ENCODE measurements at regions not wholly inside any gene's neighbourhood (a gene's known extent, or its start where the extent isn't known, plus 50 kb on each side); places are given as distances from the start of the nearest gene placed in this dataset.
"Not testable (repeated sequence)": the region's sequence is repeated elsewhere in the genome, so short reads cannot be mapped to it uniquely, and the experiment has no call there.

DNA sequence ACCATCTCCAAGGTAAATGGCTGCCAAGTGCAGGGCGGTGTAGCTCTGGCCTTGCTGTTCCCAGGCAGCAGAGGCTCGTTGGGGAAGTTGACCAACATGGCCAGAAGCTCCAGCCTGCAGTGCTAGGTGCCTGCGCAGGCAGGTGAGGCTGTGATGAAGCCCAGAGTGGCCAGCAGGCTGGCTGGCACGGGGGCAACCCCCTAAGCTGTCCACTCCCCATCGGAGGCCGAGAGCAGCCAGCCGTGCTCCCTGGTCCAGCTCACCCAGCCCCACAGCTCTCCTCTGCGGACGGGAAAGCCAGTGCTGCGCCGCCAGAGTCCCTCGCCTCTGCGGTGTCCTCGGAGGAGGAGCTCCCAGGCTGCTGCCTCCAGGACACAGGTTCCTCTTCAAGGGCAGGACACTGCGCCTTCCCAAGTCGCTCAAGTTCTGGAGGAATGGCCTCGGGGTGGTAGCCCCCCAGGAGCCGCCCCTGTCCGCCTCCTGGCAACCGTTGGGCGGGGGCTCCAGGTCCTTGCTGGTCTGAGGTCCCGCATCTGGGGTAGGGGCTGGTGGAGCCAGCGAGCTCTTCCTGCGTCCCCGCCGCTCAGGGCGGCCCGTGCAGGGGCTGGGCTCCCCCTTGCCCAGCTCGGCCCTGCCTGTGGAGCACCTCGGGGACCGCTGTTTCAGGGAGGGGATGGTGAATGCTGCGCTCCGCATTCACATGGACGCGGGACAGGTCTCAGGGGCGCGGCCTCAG lies 1438.1 kb upstream of the TPTE start:
- DNase-seq (ENCODE audit: low read depth, low spot score); H3K4me1 ChIP-seq (ENCODE audit: control insufficient read depth in 1 of 2, insufficient read depth in 2 of 2, low read length in 2 of 2); POLR2A ChIA-PET; H3K4me2 ChIP-seq (ENCODE audit: low read length); H3K9me3 ChIP-seq (ENCODE audit: control insufficient read depth in 1 of 2, insufficient read depth in 1 of 2, low read depth in 1 of 2, low read length in 2 of 2); H3K9ac ChIP-seq (ENCODE audit: low read length); RAD21 ChIA-PET (ENCODE audit: low non-redundant PET in 1 of 2, low total read pairs in 2 of 2, uncharacterized antibody in 2 of 2, unreplicated experiment in 2 of 2); H3K79me2 ChIP-seq (ENCODE audit: insufficient read depth, low read length); H3K27me3 ChIP-seq (ENCODE audit: insufficient read depth, low read length); CTCF ChIA-PET; H3K36me3 ChIP-seq (ENCODE audit: control insufficient read depth in 1 of 2, insufficient read depth in 2 of 2, low read length in 2 of 2); H3K4me3 ChIP-seq (replicated peaks in 1 of 2; ENCODE audit: low read depth in 1 of 2, low read length in 2 of 2); H3K27ac ChIP-seq (ENCODE audit: low read depth, low read length); BruUV-seq (replicated peaks); H4K20me1 ChIP-seq (ENCODE audit: insufficient read depth); ATAC-seq; H3K9me2 ChIP-seq (ENCODE audit: insufficient read depth); intact Hi-C loops (cut with micrococcal nuclease); H2AFZ ChIP-seq (ENCODE audit: low read depth, low read length, poor library complexity, severe bottlenecking): not testable (repeated sequence)

DNA sequence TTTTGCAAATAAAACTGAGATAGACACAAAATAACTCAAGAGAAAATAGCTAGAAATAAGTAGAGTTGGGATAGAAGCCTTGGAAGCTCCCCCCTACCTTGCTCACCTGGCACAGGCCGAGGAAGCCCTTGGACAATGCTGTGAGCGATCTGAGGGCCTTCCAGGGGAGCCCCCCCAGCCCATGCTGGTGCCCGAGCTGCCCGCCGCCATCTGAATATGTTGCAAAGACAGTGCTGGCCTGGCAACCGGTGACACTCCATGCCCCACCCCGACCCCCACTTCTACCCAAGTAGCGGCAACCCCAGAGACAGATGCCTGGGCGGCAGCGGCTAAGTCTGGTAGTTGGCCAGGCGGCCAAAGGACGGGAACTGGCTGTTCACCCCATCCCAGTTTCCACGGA lies 1435.1 kb upstream of the TPTE start:
- H2AFZ ChIP-seq (ENCODE audit: low read depth, low read length, poor library complexity, severe bottlenecking); ATAC-seq; H3K4me3 ChIP-seq (replicated peaks in 1 of 2; ENCODE audit: low read depth in 1 of 2, low read length in 2 of 2); H3K9ac ChIP-seq (ENCODE audit: low read length); H3K9me2 ChIP-seq (ENCODE audit: insufficient read depth); H3K4me1 ChIP-seq (ENCODE audit: control insufficient read depth in 1 of 2, insufficient read depth in 2 of 2, low read length in 2 of 2); H3K4me2 ChIP-seq (ENCODE audit: low read length); RAD21 ChIA-PET (ENCODE audit: low non-redundant PET in 1 of 2, low total read pairs in 2 of 2, uncharacterized antibody in 2 of 2, unreplicated experiment in 2 of 2); H3K27ac ChIP-seq (ENCODE audit: low read depth, low read length); intact Hi-C loops (cut with micrococcal nuclease); BruUV-seq (replicated peaks); H3K9me3 ChIP-seq (ENCODE audit: control insufficient read depth in 1 of 2, insufficient read depth in 1 of 2, low read depth in 1 of 2, low read length in 2 of 2); DNase-seq (ENCODE audit: low read depth, low spot score); H3K36me3 ChIP-seq (ENCODE audit: control insufficient read depth in 1 of 2, insufficient read depth in 2 of 2, low read length in 2 of 2); H4K20me1 ChIP-seq (ENCODE audit: insufficient read depth); CTCF ChIA-PET; H3K27me3 ChIP-seq (ENCODE audit: insufficient read depth, low read length); POLR2A ChIA-PET; H3K79me2 ChIP-seq (ENCODE audit: insufficient read depth, low read length): not testable (repeated sequence)

DNA sequence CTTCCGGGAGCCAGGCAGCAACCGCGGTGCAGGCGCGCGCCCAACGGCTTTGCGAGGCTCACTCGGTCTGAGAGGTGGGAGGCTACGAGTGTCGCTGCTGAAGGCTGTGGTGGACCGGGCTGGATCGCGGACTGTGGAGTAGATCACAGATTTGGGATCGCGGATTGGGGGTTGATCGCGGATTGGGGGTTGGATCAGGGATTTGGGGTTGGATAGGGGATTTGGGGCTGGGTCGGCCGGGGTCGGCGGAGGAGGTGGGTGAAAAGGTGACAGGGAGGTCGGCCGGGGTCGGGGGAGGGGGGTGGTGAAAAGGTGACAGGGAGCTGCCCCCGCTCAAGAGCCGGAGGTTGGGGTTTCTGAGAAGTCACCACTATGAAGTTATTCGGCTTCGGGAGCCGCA lies 1433.6 kb upstream of the TPTE start:
- ATAC-seq; H3K9me3 ChIP-seq (ENCODE audit: control insufficient read depth in 1 of 2, insufficient read depth in 1 of 2, low read depth in 1 of 2, low read length in 2 of 2); BruUV-seq (replicated peaks); H3K9ac ChIP-seq (ENCODE audit: low read length); H3K36me3 ChIP-seq (ENCODE audit: control insufficient read depth in 1 of 2, insufficient read depth in 2 of 2, low read length in 2 of 2); DNase-seq (ENCODE audit: low read depth, low spot score); H3K27ac ChIP-seq (ENCODE audit: low read depth, low read length); H3K4me2 ChIP-seq (ENCODE audit: low read length); intact Hi-C loops (cut with micrococcal nuclease); H3K79me2 ChIP-seq (ENCODE audit: insufficient read depth, low read length); H2AFZ ChIP-seq (ENCODE audit: low read depth, low read length, poor library complexity, severe bottlenecking); H4K20me1 ChIP-seq (ENCODE audit: insufficient read depth); H3K27me3 ChIP-seq (ENCODE audit: insufficient read depth, low read length); H3K4me1 ChIP-seq (ENCODE audit: control insufficient read depth in 1 of 2, insufficient read depth in 2 of 2, low read length in 2 of 2); POLR2A ChIA-PET; H3K9me2 ChIP-seq (ENCODE audit: insufficient read depth); RAD21 ChIA-PET (ENCODE audit: low non-redundant PET in 1 of 2, low total read pairs in 2 of 2, uncharacterized antibody in 2 of 2, unreplicated experiment in 2 of 2); CTCF ChIA-PET; H3K4me3 ChIP-seq (replicated peaks in 1 of 2; ENCODE audit: low read depth in 1 of 2, low read length in 2 of 2): not testable (repeated sequence)

DNA sequence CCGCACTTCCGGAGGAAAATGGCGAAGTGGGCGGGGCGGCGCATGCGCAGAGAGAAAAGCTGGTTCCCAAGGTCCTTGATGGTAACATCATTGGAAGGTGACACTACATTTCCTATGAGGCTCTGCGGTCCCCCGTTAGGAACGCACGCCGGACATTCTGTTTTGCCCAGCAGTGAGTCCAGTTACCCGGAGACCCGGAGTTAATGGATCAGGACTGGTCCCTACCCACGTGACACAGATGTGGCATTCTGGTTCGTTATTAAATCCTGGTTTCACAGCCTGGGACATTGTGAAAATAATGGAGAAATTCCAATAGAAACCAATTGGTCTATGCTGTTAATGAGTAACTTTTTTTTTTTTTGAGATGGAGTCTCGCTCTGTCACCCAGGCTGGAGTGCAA lies 1391.6 kb upstream of the TPTE start:
- RAD21 ChIA-PET (ENCODE audit: low non-redundant PET in 1 of 2, low total read pairs in 2 of 2, uncharacterized antibody in 2 of 2, unreplicated experiment in 2 of 2); ATAC-seq; BruUV-seq (replicated peaks); H3K79me2 ChIP-seq (ENCODE audit: insufficient read depth, low read length); H3K9me3 ChIP-seq (ENCODE audit: control insufficient read depth in 1 of 2, insufficient read depth in 1 of 2, low read depth in 1 of 2, low read length in 2 of 2); DNase-seq (ENCODE audit: low read depth, low spot score); POLR2A ChIA-PET; H3K4me2 ChIP-seq (ENCODE audit: low read length); H3K9ac ChIP-seq (ENCODE audit: low read length); H3K4me1 ChIP-seq (ENCODE audit: control insufficient read depth in 1 of 2, insufficient read depth in 2 of 2, low read length in 2 of 2); H3K27ac ChIP-seq (ENCODE audit: low read depth, low read length); H4K20me1 ChIP-seq (ENCODE audit: insufficient read depth); H3K9me2 ChIP-seq (ENCODE audit: insufficient read depth); intact Hi-C loops (cut with micrococcal nuclease); H2AFZ ChIP-seq (ENCODE audit: low read depth, low read length, poor library complexity, severe bottlenecking); H3K36me3 ChIP-seq (ENCODE audit: control insufficient read depth in 1 of 2, insufficient read depth in 2 of 2, low read length in 2 of 2); CTCF ChIA-PET; H3K4me3 ChIP-seq (replicated peaks in 1 of 2; ENCODE audit: low read depth in 1 of 2, low read length in 2 of 2); H3K27me3 ChIP-seq (ENCODE audit: insufficient read depth, low read length): not testable (repeated sequence)

Measured in HCT116 (cell line).